ENCODE measurements at regions not wholly inside any gene's neighbourhood (a gene's known extent, or its start where the extent isn't known, plus 50 kb on each side); places are given as distances from the start of the nearest gene placed in this dataset.

- Histone ChIP-seq H3K27ac (no peak overlapping the region), H3K4me3 (ENCODE audit: low read depth in 1 of 2, low read length in 1 of 2) (no peak overlapping the region), H3K9me3 (no peaks in the 10 kb centered on the region), H3K27me3 (no peaks in the 10 kb centered on the region), H3K36me3 (no peaks in the 10 kb centered on the region), H3K4me1 (ENCODE audit: control insufficient read depth in 1 of 2, insufficient read depth in 1 of 2, low read depth in 1 of 2, low read length in 1 of 2) (peaks cover 22% of the 10 kb centered on the region in 2 experiments)
- no peak for TF ChIP-seq CTCF (IDR thresholded peaks at IDR 0.05)
Measured at GRCh38 chrX:13170966-13171558, 126.6 kb upstream of the FAM9C start.

GRCh38 chrX:13169684-13170083 is 125.3 kb upstream of the FAM9C start:
- no peak for TF ChIP-seq CTCF (IDR thresholded peaks at IDR 0.05)
- H3K4me1 ChIP-seq (ENCODE audit: control insufficient read depth in 1 of 2, insufficient read depth in 1 of 2, low read depth in 1 of 2, low read length in 1 of 2): peaks cover 22% of the 10 kb centered on the region in 2 experiments
- H3K27me3 ChIP-seq: no peaks in the 10 kb centered on the region
- H3K4me3 ChIP-seq (ENCODE audit: low read depth in 1 of 2, low read length in 1 of 2): no peak overlapping the region
- H3K36me3 ChIP-seq: no peaks in the 10 kb centered on the region
- no peaks in the 10 kb centered on the region for H3K9me3 ChIP-seq
- H3K27ac ChIP-seq: no peak overlapping the region

- H3K4me1 ChIP-seq (ENCODE audit: control insufficient read depth in 1 of 2, insufficient read depth in 1 of 2, low read depth in 1 of 2, low read length in 1 of 2): peaks cover 22% of the 10 kb centered on the region in 2 experiments
- peak overlapping the region in 1 of 2 experiments; percentile 28 for H3K4me3 ChIP-seq (ENCODE audit: low read depth in 1 of 2, low read length in 1 of 2)
- no peaks in the 10 kb centered on the region for H3K36me3 ChIP-seq
- H3K27me3 ChIP-seq: no peaks in the 10 kb centered on the region
- no peaks in the 10 kb centered on the region for H3K9me3 ChIP-seq
- TF ChIP-seq CTCF (IDR thresholded peaks at IDR 0.05): no peak
- H3K27ac ChIP-seq: peak overlapping the region; percentile 75
Measured at GRCh38 chrX:13168269-13168668, 123.8 kb upstream of the FAM9C start.

GRCh38 chrX:13167481-13168231 is 123.2 kb upstream of the FAM9C start:
- H3K27ac ChIP-seq: peak overlapping the region; percentile 75
- H3K9me3 ChIP-seq: no peaks in the 10 kb centered on the region
- H3K36me3 ChIP-seq: no peaks in the 10 kb centered on the region
- H3K4me3 ChIP-seq (ENCODE audit: low read depth in 1 of 2, low read length in 1 of 2): peak overlapping the region; percentile 25 to 28
- H3K27me3 ChIP-seq: no peaks in the 10 kb centered on the region
- TF ChIP-seq CTCF (IDR thresholded peaks at IDR 0.05): no peak
- H3K4me1 ChIP-seq (ENCODE audit: control insufficient read depth in 1 of 2, insufficient read depth in 1 of 2, low read depth in 1 of 2, low read length in 1 of 2): peaks cover 22% of the 10 kb centered on the region in 2 experiments

- no peak for TF ChIP-seq CTCF (IDR thresholded peaks at IDR 0.05)
- Histone ChIP-seq H3K4me3 (ENCODE audit: low read depth in 1 of 2, low read length in 1 of 2) (no peak overlapping the region), H3K4me1 (ENCODE audit: control insufficient read depth in 1 of 2, insufficient read depth in 1 of 2, low read depth in 1 of 2, low read length in 1 of 2) (peaks cover 22% of the 10 kb centered on the region in 2 experiments), H3K36me3 (no peaks in the 10 kb centered on the region), H3K27ac (no peak overlapping the region), H3K9me3 (no peaks in the 10 kb centered on the region), H3K27me3 (no peaks in the 10 kb centered on the region)
Measured at GRCh38 chrX:13165266-13166189, 121.1 kb upstream of the FAM9C start.
